Raji (cell line): ENCODE measurements at regions not wholly inside any gene's neighbourhood (a gene's known extent, or its start where the extent isn't known, plus 50 kb on each side); places are given as distances from the start of the nearest gene placed in this dataset.

ENCODE experiments used
- POLR2A ChIP-seq: IDR thresholded peaks from 2 replicates; pipeline ENCODE4 v1.6.1; 2011; ENCODE audit warnings: low read depth, low read length, control low read depth; ENCODE audit not compliant: insufficient read depth

DNA sequence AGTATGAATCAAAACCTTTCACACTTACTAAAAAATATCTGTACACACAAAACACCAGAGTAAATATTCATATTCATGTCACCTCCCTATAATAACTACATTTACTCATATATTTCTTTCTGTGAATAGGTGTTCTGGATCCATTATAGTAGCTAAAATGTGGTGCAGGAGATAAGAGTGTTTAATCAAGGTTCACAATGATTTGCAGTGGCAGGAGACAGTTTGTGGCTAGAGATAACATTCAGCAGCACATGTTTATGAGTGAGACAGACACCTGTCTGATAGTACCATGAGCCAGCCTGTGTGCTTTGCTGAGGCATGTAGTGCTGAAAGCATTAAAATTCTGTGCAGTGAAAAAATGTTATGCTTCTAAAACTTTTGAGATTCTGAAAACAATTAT lies 410.3 kb downstream of the SRGAP2C start:
- no peak for TF ChIP-seq POLR2A
